RWPE1 (cell line): ENCODE measurements at regions not wholly inside any gene's neighbourhood (a gene's known extent, or its start where the extent isn't known, plus 50 kb on each side); places are given as distances from the start of the nearest gene placed in this dataset.

Source experiments
- CTCF ChIA-PET: fragments of 350-600 bp; sonication (Branson Sonifier 250); formaldehyde crosslinking; extraction: SDS; loops from one replicate; lab custom pipeline; 2021; lab: Yijun Ruan, JAX
- POLR2A ChIA-PET: fragments of 400-600 bp; formaldehyde crosslinking; extraction: SDS; loops from one replicate; lab custom pipeline; 2020; ENCODE audit warnings: antibody characterized with exemption; ENCODE audit not compliant: low non-redundant PET; lab: Yijun Ruan, JAX
- DNase-seq: peaks from one replicate; pipeline ENCODE4 v3.0.0; 2012; ENCODE audit warnings: low spot score
- H3K27ac ChIP-seq: fragments of 450-650 bp; 2 replicates; pipeline ENCODE4 v1.5.1; 2017
- TF ChIP-seq, protein P1 (sequence below): fragments of 450-650 bp; conservative IDR thresholded peaks from 2 replicates; pipeline ENCODE4 v1.5.1; 2017; ENCODE audit warnings: low read depth, mild to moderate bottlenecking

DNA sequence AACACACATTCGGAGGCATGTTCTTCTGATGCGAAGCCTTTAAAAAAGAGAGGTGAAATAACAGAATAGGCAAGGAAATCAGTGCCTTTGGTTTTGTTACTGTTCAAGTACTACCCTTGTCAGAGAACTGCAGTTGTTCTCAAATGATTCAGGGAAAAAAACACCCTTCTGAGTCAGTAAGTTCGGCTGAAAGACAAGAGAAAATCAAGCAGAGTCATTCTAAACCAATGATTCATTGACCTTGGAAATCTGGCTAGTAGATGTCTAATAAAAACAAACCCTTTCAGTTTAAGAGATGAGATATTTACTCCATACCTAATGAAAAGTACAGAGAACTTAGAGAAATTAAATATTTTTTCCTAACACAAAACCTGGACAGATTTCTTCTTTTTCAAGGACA lies 72.7 kb upstream of the ABI3BP start:
- POLR2A ChIA-PET: no interaction called here
- TF ChIP-seq, protein P1, sequence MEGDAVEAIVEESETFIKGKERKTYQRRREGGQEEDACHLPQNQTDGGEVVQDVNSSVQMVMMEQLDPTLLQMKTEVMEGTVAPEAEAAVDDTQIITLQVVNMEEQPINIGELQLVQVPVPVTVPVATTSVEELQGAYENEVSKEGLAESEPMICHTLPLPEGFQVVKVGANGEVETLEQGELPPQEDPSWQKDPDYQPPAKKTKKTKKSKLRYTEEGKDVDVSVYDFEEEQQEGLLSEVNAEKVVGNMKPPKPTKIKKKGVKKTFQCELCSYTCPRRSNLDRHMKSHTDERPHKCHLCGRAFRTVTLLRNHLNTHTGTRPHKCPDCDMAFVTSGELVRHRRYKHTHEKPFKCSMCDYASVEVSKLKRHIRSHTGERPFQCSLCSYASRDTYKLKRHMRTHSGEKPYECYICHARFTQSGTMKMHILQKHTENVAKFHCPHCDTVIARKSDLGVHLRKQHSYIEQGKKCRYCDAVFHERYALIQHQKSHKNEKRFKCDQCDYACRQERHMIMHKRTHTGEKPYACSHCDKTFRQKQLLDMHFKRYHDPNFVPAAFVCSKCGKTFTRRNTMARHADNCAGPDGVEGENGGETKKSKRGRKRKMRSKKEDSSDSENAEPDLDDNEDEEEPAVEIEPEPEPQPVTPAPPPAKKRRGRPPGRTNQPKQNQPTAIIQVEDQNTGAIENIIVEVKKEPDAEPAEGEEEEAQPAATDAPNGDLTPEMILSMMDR: no peak
- peak; percentile 62 for DNase-seq
- H3K27ac ChIP-seq: no peak overlapping the region
- CTCF ChIA-PET: no interaction called here

DNA sequence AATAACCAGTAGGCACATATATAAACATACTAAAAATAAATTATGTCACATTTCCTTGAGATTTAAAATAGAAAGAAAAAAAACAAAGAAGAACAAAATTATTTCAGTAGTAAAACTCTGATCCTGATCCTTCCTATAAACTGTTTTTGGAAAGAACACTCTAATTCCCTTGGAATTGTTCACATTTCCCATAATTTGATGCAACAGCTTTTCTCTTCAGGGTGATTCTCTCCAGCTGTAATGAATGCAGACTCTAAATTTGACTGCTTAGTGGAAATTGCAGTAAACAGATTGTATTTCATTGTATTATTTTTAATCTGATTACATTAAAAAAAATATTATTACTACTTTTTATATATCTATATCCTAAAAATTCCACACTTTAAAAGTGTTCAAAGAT lies 70.2 kb upstream of the ABI3BP start:
- ChIA-PET POLR2A (no interaction called here), CTCF (no interaction called here)
- DNase-seq: no peak
- TF ChIP-seq, protein P1: no peak
- H3K27ac ChIP-seq: no peak overlapping the region

DNA sequence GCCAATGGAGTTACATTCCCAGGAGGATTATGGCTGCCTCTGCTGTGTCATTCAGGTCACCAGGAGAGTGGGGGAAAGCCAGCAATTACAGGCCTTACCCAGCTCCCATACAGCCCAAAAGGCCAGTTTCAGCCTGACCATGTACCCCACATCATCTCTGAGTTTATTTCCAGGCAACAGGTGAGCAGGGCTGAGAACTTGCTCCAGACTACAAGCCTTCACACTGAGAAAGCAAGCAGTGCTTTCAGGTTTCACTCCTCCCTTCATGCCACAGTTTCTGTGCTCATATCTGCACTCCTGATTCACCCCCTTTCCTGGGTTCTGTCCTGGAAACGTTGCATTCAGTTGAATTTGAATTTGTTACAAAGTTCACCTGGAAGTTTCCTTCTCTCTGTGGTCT lies 68.1 kb upstream of the ABI3BP start:
- H3K27ac ChIP-seq: no peak overlapping the region
- TF ChIP-seq, protein P1: no peak
- CTCF ChIA-PET: no interaction called here
- POLR2A ChIA-PET: no interaction called here
- no peak for DNase-seq

DNA sequence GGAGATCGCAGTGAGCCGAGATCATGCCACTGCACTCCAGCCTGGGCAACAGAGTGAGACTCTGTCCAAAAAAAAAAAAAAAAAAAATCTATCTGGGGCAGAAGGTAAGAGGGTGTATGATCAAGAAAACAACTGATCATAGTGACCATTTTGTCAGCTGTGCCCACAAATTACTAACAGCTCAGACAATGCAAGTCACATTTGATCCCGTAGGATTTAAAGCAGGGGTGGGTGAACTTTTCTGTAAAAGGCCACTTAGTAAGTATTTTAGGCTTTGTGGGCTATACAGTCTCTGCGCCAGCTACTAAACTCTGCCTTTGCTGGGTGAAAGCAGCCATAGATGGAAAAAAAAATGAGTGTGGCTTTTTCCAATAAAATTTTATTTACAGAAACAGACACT lies 57.6 kb upstream of the ABI3BP start:
- POLR2A ChIA-PET: no interaction called here
- CTCF ChIA-PET: interaction anchor here (0.7 kb wide), 1 partner anchor 266 kb away, joined by 4 read pairs; no protein-coding TSS in a partner anchor
- TF ChIP-seq, protein P1: no peak
- no peak for DNase-seq
- H3K27ac ChIP-seq: no peak overlapping the region

DNA sequence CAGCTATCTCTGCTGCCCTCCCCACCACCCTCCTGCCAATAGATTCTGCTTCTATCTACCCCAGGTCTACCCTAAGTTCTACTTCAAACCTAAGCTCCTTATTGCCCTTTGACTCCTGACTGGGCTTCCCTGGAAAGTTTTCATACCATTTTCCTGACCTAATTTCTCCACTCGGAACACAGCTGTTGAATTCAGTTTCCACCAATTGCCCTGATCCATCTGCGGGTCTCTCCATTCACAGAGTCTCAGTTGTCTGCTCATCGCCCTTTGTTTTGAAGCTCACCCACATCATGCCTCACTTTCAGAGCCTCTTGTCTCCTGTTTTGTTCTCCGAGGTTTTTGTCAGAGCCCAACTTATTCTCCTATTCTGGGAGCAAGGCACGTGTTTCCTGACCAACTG lies 56.8 kb upstream of the ABI3BP start:
- TF ChIP-seq, protein P1: no peak
- ChIA-PET CTCF (interaction anchor here (0.5 to 0.7 kb wide), 3 partner anchors 17 to 496 kb away, joined by 3 to 4 read pairs (median 3); no protein-coding TSS in a partner anchor), POLR2A (no interaction called here)
- no peak overlapping the region for H3K27ac ChIP-seq
- DNase-seq: no peak

DNA sequence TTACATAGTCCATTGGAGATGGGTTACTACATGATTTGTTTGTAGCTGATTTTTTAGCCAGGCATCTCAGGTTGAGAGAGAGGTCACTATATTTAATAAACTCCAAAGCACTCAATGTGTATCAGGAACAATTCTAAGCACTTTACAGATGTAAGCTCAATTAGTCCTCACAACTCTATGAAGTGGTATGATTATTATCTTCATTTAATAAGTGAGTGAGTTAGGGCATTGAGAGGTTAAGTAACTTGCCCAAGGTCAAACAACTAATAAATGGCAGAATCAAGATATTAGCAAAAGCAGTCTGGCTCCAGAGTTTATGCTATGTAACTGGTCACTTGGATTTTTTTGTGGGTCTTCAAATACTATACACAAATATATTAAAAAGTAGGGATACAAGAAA lies 56.3 kb upstream of the ABI3BP start:
- CTCF ChIA-PET: interaction anchor here (0.5 kb wide), 1 partner anchor 17 kb away, joined by 3 read pairs; no protein-coding TSS in a partner anchor
- no peak for DNase-seq
- no peak overlapping the region for H3K27ac ChIP-seq
- TF ChIP-seq, protein P1: no peak
- POLR2A ChIA-PET: no interaction called here

DNA sequence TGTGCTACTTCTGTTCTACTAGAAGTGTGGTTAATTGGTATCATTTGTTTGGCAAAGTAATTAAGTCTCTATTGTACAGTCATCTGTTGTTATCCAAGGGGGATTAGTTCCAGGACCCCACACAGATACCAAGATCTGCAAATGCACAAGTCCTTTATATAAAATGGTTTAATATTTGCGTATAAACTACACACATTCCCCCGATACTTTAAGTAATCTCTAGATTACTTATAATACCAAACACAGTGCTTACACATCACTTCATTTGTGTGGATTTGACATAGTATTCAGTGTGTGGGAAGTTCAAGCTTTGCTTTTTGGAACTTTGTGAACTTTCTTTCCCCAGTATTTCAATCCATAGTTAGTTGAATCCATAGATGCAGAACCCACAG lies 50.5 kb upstream of the ABI3BP start:
- CTCF ChIA-PET: no interaction called here
- DNase-seq: no peak
- H3K27ac ChIP-seq: no peak overlapping the region
- TF ChIP-seq, protein P1: no peak
- POLR2A ChIA-PET: no interaction called here
